Mesothelial cell of epicardium (in vitro differentiated cells): ENCODE measurements at regions not wholly inside any gene's neighbourhood (a gene's known extent, or its start where the extent isn't known, plus 50 kb on each side); places are given as distances from the start of the nearest gene placed in this dataset.

Source experiments
- DNase-seq, 2 experiments: peaks; one replicate each; pipeline ENCODE4 v3.0.0; 2021; ENCODE audit warnings: low spot score in 2 of 2; ENCODE audit not compliant: unreplicated experiment in 2 of 2
- H3K27ac Mint-ChIP-seq: 2 replicates; pipeline ENCODE4 v1.8.0; 2021; ENCODE audit warnings: mixed read lengths
- H3K27me3 Mint-ChIP-seq: 2 replicates; pipeline ENCODE4 v1.8.0; 2021; ENCODE audit warnings: low read depth, mixed read lengths
- H3K36me3 Mint-ChIP-seq: 2 replicates; pipeline ENCODE4 v1.8.0; 2021; ENCODE audit warnings: mixed read lengths
- H3K4me1 Mint-ChIP-seq: 2 replicates; pipeline ENCODE4 v1.8.0; 2021; ENCODE audit warnings: mixed read lengths
- H3K4me3 Mint-ChIP-seq: 2 replicates; pipeline ENCODE4 v1.8.0; 2021; ENCODE audit warnings: mild to moderate bottlenecking, moderate library complexity, mixed read lengths
- H3K9me3 Mint-ChIP-seq: 2 replicates; pipeline ENCODE4 v1.8.0; 2021; ENCODE audit warnings: mixed read lengths
- CTCF ChIP-seq: fragments of 200-600 bp; sonication (generic); IDR thresholded peaks from one replicate; pipeline ENCODE4 v1.5.0; 2021; ENCODE audit warnings: antibody characterized with exemption; ENCODE audit not compliant: unreplicated experiment

GRCh38 chr15:93553167-93553935 lies 464.3 kb upstream of the RGMA start:
- H3K36me3 Mint-ChIP-seq = no peaks in the 10 kb centered on the region
- H3K27ac Mint-ChIP-seq = no peak overlapping the region
- no peaks in the 10 kb centered on the region for H3K4me1 Mint-ChIP-seq
- H3K27me3 Mint-ChIP-seq = peaks cover 54% of the 10 kb centered on the region
- H3K9me3 Mint-ChIP-seq = peaks cover 10% of the 10 kb centered on the region
- TF ChIP-seq CTCF = no peak
- DNase-seq = no peak
- H3K4me3 Mint-ChIP-seq = no peak overlapping the region

- H3K36me3 Mint-ChIP-seq = no peaks in the 10 kb centered on the region
- H3K4me1 Mint-ChIP-seq = no peaks in the 10 kb centered on the region
- H3K27me3 Mint-ChIP-seq = peaks cover 46% of the 10 kb centered on the region
- no peak for DNase-seq
- H3K27ac Mint-ChIP-seq = no peak overlapping the region
- H3K9me3 Mint-ChIP-seq = peaks cover 15% of the 10 kb centered on the region
- H3K4me3 Mint-ChIP-seq = no peak overlapping the region
- no peak for TF ChIP-seq CTCF
Measured at GRCh38 chr15:93543093-93543492, 454.1 kb upstream of the RGMA start.

GRCh38 chr15:93527374-93528050 lies 438.5 kb upstream of the RGMA start:
- DNase-seq = no peak
- peaks cover 12% of the 10 kb centered on the region for H3K4me1 Mint-ChIP-seq
- peaks cover 71% of the 10 kb centered on the region for H3K27me3 Mint-ChIP-seq
- H3K36me3 Mint-ChIP-seq = no peaks in the 10 kb centered on the region
- H3K27ac Mint-ChIP-seq = no peak overlapping the region
- no peak overlapping the region for H3K4me3 Mint-ChIP-seq
- peaks cover 11% of the 10 kb centered on the region for H3K9me3 Mint-ChIP-seq
- no peak for TF ChIP-seq CTCF

- peaks cover 76% of the 10 kb centered on the region for H3K27me3 Mint-ChIP-seq
- H3K27ac Mint-ChIP-seq = no peak overlapping the region
- no peak for TF ChIP-seq CTCF
- no peak for DNase-seq
- peaks cover 14% of the 10 kb centered on the region for H3K4me1 Mint-ChIP-seq
- no peaks in the 10 kb centered on the region for H3K9me3 Mint-ChIP-seq
- H3K4me3 Mint-ChIP-seq = no peak overlapping the region
- no peaks in the 10 kb centered on the region for H3K36me3 Mint-ChIP-seq
Measured at GRCh38 chr15:93524432-93524831, 435.4 kb upstream of the RGMA start.

GRCh38 chr15:93523481-93523880 lies 434.5 kb upstream of the RGMA start:
- no peak overlapping the region for H3K27ac Mint-ChIP-seq
- no peaks in the 10 kb centered on the region for H3K9me3 Mint-ChIP-seq
- peaks cover 14% of the 10 kb centered on the region for H3K4me1 Mint-ChIP-seq
- H3K4me3 Mint-ChIP-seq = no peak overlapping the region
- H3K36me3 Mint-ChIP-seq = no peaks in the 10 kb centered on the region
- no peak for TF ChIP-seq CTCF
- peaks cover 71% of the 10 kb centered on the region for H3K27me3 Mint-ChIP-seq
- DNase-seq = no peak
